ENCODE measurements at regions not wholly inside any gene's neighbourhood (a gene's known extent, or its start where the extent isn't known, plus 50 kb on each side); places are given as distances from the start of the nearest gene placed in this dataset.
"Not testable (repeated sequence)": the region's sequence is repeated elsewhere in the genome, so short reads cannot be mapped to it uniquely, and the experiment has no call there.

DNA sequence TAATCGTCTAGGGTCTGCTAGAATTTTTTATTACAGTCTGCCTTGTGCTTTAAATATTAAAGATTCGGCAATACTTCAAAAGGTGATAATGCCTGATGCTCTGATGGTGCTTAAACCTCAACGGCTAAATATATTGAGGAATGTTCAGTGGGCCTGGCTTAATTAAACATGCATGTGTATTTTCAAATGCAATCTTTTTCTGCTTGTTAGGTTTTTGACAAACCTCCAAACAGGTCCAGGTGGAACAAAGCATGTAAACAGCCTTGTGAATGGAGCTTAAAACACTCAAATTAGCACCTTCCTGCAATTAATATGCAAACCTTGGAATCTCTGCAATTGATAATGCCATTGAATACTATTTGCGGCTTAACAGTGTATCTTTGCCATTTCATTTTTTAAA lies 334.9 kb downstream of the BARHL2 start:
- no peak overlapping the region for H3K4me3 ChIP-seq (ENCODE audit: low read length)
- no peak for DNase-seq (ENCODE audit: low read depth, low spot score)

DNA sequence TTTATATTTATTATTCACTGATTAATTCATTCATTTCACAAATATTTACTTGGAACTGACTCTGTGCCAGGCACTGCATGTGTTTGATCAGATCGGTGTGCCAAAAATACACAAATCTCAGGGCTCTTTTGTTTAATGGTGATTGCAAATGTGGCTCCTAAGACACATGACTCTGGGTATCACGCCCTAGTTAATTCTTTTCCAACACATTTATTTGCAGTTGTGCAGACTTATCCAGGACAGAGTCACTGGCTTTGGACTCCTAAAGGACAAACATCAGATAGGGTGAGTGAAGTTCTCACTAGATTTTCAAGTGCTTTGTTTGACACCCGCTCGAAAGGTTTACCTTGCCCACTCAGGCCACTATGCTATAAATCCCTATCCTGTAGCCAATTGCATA lies 335.5 kb downstream of the BARHL2 start:
- H3K4me3 ChIP-seq (ENCODE audit: low read length), result no peak overlapping the region
- no peak for DNase-seq (ENCODE audit: low read depth, low spot score)

DNA sequence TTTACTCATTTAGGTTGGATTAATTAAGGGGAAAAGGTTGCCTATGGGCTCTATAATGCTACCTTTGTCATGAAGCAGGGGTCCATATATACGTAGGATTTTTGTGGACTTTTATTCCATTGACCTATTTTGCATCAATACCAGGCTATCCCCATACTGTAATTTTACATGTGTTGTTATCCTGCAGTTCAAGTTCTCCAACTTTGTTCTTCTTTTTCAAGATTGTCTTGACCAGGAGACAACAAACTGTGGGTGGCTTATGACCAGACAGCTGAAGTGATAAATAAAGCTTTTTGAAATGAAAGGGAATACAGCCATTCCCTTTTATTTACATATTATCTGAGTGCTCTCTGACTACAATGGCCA lies 345.7 kb downstream of the BARHL2 start:
- H3K4me3 ChIP-seq (ENCODE audit: low read length), result no peak overlapping the region
- DNase-seq (ENCODE audit: low read depth, low spot score), result no peak

DNA sequence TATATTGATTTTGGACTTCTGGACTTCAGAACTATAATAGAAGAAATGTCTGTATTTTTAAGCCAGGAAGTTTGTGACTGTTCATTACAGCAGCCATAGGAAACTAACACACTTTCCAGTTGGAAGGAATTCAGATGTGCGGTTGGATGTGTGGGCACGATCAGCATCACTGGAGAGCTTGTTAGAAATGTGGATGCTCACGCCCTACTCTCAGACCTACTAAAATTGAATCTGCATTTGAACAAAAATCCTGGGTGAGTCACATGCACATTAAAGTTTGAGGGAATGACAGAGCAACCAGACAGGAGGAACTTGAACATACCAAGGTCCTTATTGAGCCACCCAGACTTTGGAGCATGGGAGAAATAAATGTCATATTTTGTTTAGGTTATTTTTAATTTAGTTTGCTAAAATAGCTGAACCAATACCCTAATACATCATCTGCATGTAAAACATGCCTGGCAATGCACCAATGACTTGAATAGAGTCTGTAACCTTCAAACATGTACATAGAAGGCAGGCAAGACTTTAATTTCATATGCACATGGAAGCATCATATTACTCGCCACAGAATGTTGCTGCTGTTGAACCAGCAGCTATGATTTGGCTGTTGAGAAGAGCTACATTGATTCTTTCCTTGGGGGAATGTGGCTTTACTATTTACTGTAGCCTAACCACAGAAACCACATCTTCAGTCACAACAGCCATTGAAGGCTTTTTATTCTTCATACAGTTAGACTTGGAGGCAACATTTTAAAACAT lies 346.2 kb downstream of the BARHL2 start:
- H3K4me3 ChIP-seq (ENCODE audit: low read length), result no peak overlapping the region
- DNase-seq (ENCODE audit: low read depth, low spot score), result peak; percentile 63

DNA sequence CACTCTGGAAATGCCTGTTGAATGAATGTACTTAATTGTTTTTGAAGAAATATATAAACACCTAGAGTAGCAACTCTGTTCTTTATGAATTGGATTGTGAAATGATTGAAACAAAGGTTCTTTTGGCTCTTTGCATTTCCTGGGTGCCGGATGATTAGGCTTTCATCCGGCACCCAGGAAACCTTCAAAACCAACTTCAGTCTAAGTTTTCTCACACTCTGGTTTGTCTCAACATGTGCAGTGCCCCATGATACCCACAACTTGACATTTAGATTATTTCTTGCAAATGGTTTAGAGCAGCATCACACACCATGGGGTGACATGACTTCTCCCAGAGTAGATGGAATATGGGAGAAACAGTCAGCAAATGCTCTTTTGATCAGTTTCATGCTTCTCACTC lies 354.9 kb downstream of the BARHL2 start:
- no peak for DNase-seq (ENCODE audit: low read depth, low spot score)
- H3K4me3 ChIP-seq (ENCODE audit: low read length), result no peak overlapping the region

DNA sequence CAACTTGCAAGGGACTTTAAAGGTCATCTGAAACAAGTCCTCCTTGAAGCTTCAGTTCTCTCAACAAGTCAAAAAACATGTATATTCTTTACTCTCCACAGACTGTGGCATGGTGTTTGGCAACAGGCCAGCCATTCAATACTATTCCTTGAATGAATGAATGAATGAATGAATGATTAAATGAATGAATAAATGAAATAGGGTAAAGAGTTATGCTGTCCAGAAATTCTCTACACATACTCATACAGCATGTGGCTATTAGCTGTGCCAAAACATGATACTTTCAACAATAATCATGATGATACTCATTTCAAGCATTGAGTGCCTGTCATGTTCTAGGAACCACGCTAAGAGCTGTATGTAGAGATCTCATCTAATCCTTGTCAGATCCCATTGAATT lies 356.1 kb downstream of the BARHL2 start:
- no peak overlapping the region for H3K4me3 ChIP-seq (ENCODE audit: low read length)
- no peak for DNase-seq (ENCODE audit: low read depth, low spot score)

DNA sequence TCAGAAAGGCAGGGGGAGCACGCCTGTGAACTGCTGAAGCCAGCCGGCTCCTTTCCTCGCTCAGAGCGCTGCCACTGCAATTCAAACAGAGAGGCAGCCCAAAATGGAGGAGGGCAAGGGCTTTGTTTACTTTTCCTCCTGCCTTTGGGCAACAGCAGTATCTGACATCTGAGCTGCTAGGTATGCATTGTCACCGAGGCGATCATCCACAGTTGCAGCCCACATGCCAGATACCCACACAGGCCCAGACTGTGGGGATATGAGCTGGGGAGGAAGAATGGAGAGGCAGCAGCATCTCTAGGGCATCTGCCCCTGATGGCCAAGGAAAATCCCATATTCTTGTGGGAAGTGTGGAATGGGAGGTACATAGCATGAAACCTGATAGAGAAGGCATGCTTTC lies 357.1 kb downstream of the BARHL2 start:
- no peak overlapping the region for H3K4me3 ChIP-seq (ENCODE audit: low read length)
- no peak for DNase-seq (ENCODE audit: low read depth, low spot score)

DNA sequence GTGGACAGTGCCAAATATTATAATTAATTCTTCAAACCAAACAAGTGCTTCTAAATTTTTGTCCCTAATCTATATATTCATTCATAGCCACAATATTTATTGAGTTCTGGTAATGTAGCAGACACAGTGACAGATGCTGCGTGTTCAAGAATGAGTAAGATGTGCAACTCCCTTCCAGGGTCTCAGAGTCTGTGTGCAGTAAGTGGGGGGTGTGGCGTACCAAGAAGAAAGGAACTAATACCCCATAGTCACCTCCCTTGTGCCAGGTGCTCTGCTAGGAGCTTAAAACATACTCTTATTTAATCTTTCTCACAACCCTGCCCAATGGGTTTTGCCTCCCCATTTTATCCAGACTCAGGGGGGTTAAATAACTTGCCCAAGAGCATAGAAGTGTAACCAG lies 358.7 kb downstream of the BARHL2 start:
- no peak overlapping the region for H3K4me3 ChIP-seq (ENCODE audit: low read length)
- DNase-seq (ENCODE audit: low read depth, low spot score), result no peak

DNA sequence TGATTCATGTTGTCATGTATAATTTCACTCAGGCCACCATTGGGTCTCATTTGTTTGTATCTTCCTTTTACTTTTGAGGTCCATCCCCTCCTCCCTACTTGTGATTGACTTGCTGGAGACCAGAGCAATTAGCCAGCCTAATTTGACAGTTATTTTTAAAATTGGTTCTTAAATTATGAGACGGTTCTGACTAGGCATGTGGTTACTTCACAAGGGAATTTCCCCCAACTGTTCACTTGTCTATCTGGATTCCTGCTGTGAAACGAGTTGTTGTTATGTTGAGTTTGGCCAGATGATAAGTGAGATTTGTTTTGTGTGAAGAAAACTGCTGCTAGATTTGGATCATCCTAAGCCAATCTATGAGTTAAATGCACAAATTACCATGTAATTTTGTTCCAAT lies 359.1 kb downstream of the BARHL2 start:
- H3K4me3 ChIP-seq (ENCODE audit: low read length), result no peak overlapping the region
- no peak for DNase-seq (ENCODE audit: low read depth, low spot score)

DNA sequence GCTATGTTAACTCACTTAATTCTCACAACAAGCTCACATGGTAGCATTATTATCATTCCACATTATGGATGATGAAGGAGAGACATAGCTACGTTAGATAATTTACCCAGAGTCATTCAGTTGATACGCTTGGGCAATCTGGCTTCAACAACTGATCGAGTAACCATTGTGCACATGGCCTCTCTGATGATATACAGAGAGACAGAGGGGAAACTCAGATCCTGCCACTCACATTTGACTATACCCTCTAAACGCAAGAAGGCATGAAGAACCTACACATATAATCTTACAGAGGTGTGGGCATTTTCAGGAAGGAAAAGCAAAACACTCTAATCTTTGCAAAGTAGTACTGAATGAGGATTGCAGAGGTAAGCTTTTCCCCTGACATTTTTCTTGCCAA lies 360.1 kb downstream of the BARHL2 start:
- no peak for DNase-seq (ENCODE audit: low read depth, low spot score)
- no peak overlapping the region for H3K4me3 ChIP-seq (ENCODE audit: low read length)

DNA sequence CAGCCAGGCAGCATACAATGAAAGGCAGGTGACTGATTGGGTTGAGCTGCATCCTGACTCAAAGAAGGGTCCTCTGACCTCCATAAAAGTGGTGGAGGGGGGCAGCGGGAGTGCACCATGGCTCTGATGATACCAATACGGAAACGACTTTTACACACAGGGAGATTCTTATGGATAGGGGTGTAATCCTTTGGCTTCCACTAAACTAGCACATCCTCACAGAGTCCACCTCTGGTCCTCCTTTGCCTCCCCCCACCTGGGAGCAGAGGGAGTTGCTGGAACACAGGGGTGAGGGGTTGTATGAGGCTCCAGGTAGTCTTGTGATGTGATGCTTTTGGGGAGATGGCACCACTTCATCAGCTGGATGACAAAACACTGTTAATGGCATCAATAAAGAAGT lies 361.0 kb downstream of the BARHL2 start:
- DNase-seq (ENCODE audit: low read depth, low spot score), result no peak
- no peak overlapping the region for H3K4me3 ChIP-seq (ENCODE audit: low read length)

DNA sequence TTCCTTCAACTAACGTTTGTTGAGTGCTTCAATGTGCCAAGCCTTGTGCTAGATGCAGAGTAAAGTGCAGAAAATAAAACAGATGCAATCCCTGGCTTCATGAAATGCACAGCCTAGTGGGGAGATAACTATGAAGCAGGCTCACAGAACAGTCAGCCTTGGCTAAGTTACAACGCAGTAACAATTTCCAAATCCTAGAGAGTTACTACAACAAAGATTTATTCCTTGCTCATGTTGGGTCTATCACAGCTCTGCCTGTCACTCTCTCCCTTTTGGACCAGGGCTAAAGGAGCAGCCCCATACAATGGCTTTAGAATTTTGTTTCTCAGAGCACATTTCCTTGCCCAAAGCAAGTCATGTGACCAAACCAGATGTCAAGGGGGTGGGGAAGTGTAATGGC lies 359.8 kb downstream of the ZNF326 start:
- no peak for DNase-seq (ENCODE audit: low read depth, low spot score)
- no peak overlapping the region for H3K4me3 ChIP-seq (ENCODE audit: low read length)

DNA sequence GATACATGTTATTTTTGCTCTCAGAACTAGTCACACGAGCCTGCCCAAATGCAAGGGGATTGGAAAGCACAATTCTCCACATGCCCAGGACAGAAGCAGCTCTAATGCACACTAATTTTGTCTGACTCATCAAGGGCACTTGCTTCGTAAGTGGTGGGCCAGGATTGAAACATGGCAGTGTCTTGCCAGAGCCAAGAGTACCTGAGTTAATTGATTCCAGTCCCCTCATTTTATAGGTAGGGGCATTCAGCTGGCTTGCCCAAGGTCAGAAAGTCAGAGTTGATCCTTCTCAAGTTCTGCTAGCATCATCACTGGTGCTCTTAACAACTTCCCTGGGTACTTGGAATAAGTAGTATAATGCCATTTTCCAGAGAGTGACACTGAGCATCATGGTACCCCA lies 356.1 kb downstream of the ZNF326 start:
- DNase-seq (ENCODE audit: low read depth, low spot score), result no peak

DNA sequence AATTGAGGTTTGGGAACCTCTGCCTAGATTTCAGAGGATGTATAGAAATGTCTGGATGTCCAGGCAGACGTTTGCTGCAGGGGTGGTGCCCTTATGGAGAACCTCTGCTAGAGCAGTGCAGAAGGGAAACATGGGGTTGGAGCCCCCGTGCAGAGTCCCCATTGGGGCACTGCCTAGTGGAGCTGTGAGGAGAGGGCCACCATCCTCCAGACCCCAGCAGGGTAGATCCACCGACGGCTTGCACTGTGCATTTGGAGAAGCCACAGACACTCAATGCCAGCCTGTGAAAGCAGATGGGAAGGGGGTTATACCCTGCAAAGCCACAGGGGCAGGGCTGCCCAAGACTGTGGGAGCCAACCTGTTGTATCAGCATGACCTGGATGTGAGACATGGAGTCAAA lies 354.6 kb downstream of the ZNF326 start:
- H3K4me3 ChIP-seq (ENCODE audit: low read length), result no peak overlapping the region
- no peak for DNase-seq (ENCODE audit: low read depth, low spot score)

More for the DNA sequence above, 356.1 kb downstream of the ZNF326 start:
- H3K4me3 ChIP-seq (ENCODE audit: low read length), result no peak overlapping the region

DNA sequence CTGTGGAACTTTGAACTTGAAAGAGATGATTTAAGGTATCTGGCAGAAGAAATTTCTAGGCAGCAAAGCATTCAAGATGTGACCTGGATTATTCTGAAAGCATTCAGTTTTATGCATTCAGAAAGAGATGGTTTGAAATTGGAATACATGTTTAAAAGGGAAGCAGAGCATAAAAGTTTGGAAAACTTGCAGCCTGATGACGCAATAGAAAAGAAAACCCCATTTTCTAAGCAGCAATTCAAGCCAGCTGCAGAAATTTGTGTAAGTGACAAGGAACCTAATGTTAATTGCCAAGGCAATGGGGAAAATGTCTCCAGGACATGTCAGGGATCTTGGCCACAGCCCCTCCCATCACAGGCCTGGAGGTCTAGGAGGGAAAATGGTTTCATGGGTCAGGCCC lies 354.0 kb downstream of the ZNF326 start:
- DNase-seq (ENCODE audit: low read depth, low spot score), result no peak
- no peak overlapping the region for H3K4me3 ChIP-seq (ENCODE audit: low read length)

DNA sequence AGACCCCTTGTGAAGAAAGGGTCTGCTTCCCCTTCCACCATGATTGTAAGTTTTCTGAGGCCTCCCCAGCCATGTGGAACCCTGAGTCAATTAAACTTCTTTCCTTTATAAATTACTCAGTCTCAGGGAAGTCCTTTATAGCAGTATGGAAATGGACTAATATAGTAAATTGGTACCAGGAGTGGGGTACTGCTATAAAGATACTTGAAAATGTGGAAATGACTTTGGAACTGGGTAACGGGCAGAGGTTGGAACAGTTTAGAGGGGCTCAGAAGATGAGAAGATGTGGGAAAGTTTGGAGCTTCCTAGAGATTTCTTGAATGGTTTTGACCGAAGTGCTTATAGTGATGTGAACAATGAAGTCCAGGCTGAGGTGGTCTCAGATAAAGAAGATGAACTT lies 353.5 kb downstream of the ZNF326 start:
- not testable (repeated sequence) for H3K4me3 ChIP-seq (ENCODE audit: low read length); DNase-seq (ENCODE audit: low read depth, low spot score)

DNA sequence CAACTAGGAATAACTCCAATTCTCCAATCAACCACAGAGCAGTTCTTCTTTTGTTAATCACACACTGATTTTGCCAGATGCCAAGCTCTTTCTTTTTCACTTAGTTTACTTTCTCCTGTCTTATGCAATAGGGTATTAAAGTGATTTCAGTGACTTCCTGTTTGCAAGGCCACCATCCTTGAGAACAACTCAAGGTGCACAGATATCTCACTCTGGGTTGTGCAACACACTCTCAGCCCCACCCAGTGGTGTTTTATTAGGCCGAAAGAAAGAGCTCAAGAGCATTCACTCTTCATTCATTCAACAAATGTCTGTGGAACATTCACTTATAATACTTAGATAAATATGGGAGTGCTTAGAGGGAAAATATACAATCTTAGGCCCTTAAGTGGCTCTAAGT lies 352.5 kb downstream of the ZNF326 start:
- H3K4me3 ChIP-seq (ENCODE audit: low read length), result no peak overlapping the region
- no peak for DNase-seq (ENCODE audit: low read depth, low spot score)

DNA sequence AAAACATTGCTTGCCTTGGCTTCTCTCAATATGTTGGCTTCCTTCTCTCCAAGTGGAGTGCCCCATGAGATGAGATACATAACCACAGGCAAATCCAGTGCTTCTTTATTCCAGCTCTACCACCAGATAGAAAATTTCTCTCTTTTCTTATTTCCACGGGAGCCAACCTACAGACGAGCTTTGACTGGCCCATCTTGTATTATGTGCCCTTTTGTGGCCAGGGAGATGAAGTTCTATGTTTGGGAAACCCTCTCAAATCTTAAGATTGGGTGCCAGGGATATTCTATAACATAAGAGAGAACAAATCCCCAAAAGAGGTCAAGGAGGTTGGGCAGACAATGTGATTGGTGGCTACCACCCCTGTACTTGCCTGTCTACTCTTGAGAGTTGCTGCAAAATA lies 351.8 kb downstream of the ZNF326 start:
- H3K4me3 ChIP-seq (ENCODE audit: low read length), result no peak overlapping the region
- DNase-seq (ENCODE audit: low read depth, low spot score), result no peak

DNA sequence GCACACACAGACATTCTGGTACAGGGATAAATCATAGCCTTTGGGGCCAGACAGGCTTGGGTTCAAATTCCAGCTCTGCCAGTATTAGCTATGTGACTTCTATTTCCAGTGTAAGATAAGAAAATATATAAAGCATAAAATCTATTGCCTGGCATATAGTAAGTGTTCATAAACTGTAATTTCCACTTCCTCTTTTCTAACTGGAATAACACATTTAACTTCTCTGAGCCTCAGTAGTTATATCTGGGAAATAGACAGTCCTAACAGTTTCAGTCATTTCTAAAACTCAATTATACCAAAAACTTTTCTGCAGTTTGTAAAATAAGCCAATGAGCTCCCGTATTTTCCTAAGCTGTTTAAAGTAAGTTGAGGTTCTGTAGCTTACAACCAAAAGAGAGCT lies 351.4 kb downstream of the ZNF326 start:
- H3K4me3 ChIP-seq (ENCODE audit: low read length), result no peak overlapping the region
- no peak for DNase-seq (ENCODE audit: low read depth, low spot score)

DNA sequence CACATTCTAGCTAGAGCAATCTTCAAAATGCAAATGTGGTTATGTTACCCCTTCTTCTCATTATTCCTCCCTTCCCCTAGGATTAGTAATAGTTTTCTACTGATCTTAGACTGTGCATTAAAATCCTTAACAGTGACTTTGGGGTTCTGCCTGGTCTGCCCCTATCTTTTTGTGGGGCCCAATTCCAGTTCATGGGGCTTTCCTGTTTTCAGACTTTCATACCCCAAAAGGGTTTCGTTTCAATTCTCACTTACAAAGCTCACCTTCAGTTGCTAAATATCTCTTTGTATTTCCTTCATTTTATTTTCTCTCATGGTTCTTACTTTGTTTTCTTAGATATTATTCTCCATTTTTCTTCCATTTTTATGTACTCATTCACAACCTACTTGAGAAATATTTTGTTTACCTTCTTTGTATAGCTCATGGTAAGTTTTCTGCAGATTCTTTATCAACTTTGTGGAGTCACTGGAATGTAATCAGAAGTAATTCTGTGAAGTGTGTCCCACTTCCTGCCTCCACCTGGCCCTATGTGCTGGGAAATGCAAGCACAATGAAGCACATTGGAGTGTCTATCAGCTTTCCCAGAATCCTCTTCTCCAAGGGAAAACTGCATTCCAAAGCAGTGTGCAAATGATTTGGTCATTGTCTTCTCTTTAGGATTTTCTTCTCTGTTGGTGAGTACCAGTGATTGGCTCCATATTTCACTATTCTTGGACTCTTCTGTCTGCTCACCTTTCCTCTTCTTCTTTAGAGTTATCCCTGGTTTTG lies 350.2 kb downstream of the ZNF326 start:
- no peak overlapping the region for H3K4me3 ChIP-seq (ENCODE audit: low read length)
- no peak for DNase-seq (ENCODE audit: low read depth, low spot score)

DNA sequence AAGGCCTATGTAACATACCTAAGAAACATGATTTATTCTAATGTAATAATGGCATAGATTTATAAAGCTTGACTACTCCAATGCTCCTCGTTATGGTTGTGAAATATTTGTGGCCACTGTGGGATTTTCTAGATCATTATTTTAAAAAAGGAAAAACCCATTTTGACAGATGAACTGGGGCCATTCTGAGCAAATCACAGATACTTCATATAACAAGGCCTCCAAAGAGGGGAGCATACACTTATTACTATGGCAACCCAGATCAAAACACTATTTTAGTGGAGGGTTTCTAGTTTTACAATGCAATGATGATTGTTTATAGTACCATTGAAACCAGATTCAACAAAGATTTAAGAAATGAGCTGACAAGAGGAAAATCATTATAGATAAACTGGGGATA lies 346.6 kb downstream of the ZNF326 start:
- H3K4me3 ChIP-seq (ENCODE audit: low read length), result no peak overlapping the region
- DNase-seq (ENCODE audit: low read depth, low spot score), result no peak

Measured in Jurkat, Clone E6-1 (cell line).